Tibial artery (tissue), 4 donors: ENCODE measurements at regions not wholly inside any gene's neighbourhood (a gene's known extent, or its start where the extent isn't known, plus 50 kb on each side); places are given as distances from the start of the nearest gene placed in this dataset.

Source experiments
- DNase-seq, 2 donors: peaks; one replicate each; pipeline ENCODE4 v3.0.0-alpha.2; 2019
- H3K27ac ChIP-seq, 2 donors: fragments of 200-600 bp; sonication (generic) in 1 of 2; 1 replicate in 1 of 2; 2 replicates in 1 of 2; pipeline ENCODE4 v1.5.1; 2018 to 2019; ENCODE audit warnings: mild to moderate bottlenecking in 1 of 2
- H3K27me3 ChIP-seq, 2 donors: fragments of 200-600 bp; sonication (generic) in 1 of 2; one replicate each; pipeline versions ENCODE4 v1.5.1 to v1.6.0; 2016 to 2019
- H3K36me3 ChIP-seq, 3 donors: fragments of 200-600 bp; sonication (generic) in 2 of 3; one replicate each; pipeline ENCODE4 v1.5.1; 2016 to 2019; ENCODE audit warnings: mild to moderate bottlenecking in 2 of 3
- H3K4me1 ChIP-seq, 4 donors: fragments of 200-600 bp; sonication (generic) in 2 of 4; 1 replicate in 3 of 4; 2 replicates in 1 of 4; pipeline ENCODE4 v1.5.1; 2016 to 2019
- H3K4me3 ChIP-seq, 2 donors: fragments of 200-600 bp; sonication (generic) in 1 of 2; 1 replicate in 1 of 2; 2 replicates in 1 of 2; pipeline ENCODE4 v1.5.1; 2018 to 2019; ENCODE audit warnings: mild to moderate bottlenecking in 2 of 2
- H3K9me3 ChIP-seq, 3 donors: fragments of 200-600 bp; sonication (generic) in 1 of 3; one replicate each; pipeline ENCODE4 v1.5.1; 2016 to 2019
- CTCF ChIP-seq, 2 experiments: fragments of 200-600 bp in 1 of 2; fragments of 450-650 bp in 1 of 2; IDR thresholded peaks; one replicate each; pipeline ENCODE4 v1.5.1; 2017 to 2019; ENCODE audit warnings: antibody characterized with exemption in 2 of 2, mild to moderate bottlenecking in 1 of 2, moderate library complexity in 1 of 2
- intact Hi-C: fragments of 100-400 bp; cut with DNase I; formaldehyde crosslinking; loops from one replicate; pipeline ENCODE4 v1.15.0; 2023; ENCODE audit warnings: low total_unique reads

- no peak for TF ChIP-seq CTCF (IDR thresholded peaks at IDR 0.05)
- H3K27me3 ChIP-seq, result no peaks in the 10 kb centered on the region
- no peaks in the 10 kb centered on the region for H3K9me3 ChIP-seq
- DNase-seq, result no peak
- intact Hi-C loops, result no loop called here
- no peaks in the 10 kb centered on the region for H3K36me3 ChIP-seq
- H3K4me1 ChIP-seq, result no peaks in the 10 kb centered on the region
- no peak overlapping the region for H3K27ac ChIP-seq
- H3K4me3 ChIP-seq, result no peak overlapping the region
Measured at GRCh38 chr4:64582492-64582891, 173.2 kb upstream of the TECRL start.

- Histone ChIP-seq H3K36me3 (no peaks in the 10 kb centered on the region), H3K4me1 (no peaks in the 10 kb centered on the region), H3K27ac (no peak overlapping the region), H3K27me3 (no peaks in the 10 kb centered on the region), H3K9me3 (no peaks in the 10 kb centered on the region), H3K4me3 (no peak overlapping the region)
- intact Hi-C loops, result no loop called here
- TF ChIP-seq CTCF (IDR thresholded peaks at IDR 0.05), result no peak
- DNase-seq, result no peak
Measured at GRCh38 chr4:64581422-64581821, 172.2 kb upstream of the TECRL start.

- DNase-seq, result no peak
- TF ChIP-seq CTCF (IDR thresholded peaks at IDR 0.05), result no peak
- H3K4me1 ChIP-seq, result no peaks in the 10 kb centered on the region
- no peaks in the 10 kb centered on the region for H3K9me3 ChIP-seq
- no peak overlapping the region for H3K27ac ChIP-seq
- intact Hi-C loops, result no loop called here
- H3K27me3 ChIP-seq, result no peaks in the 10 kb centered on the region
- H3K4me3 ChIP-seq, result no peak overlapping the region
- no peaks in the 10 kb centered on the region for H3K36me3 ChIP-seq
Measured at GRCh38 chr4:64564126-64564525, 154.9 kb upstream of the TECRL start.

GRCh38 chr4:64559571-64559970, 150.3 kb upstream of the TECRL start:
- no peak for DNase-seq
- H3K27ac ChIP-seq, result no peak overlapping the region
- no peaks in the 10 kb centered on the region for H3K27me3 ChIP-seq
- no peaks in the 10 kb centered on the region for H3K9me3 ChIP-seq
- TF ChIP-seq CTCF (IDR thresholded peaks at IDR 0.05), result no peak
- no peak overlapping the region for H3K4me3 ChIP-seq
- H3K4me1 ChIP-seq, result no peaks in the 10 kb centered on the region
- intact Hi-C loops, result no loop called here
- no peaks in the 10 kb centered on the region for H3K36me3 ChIP-seq

- intact Hi-C loops, result no loop called here
Measured at GRCh38 chr4:64551125-64551524, 141.9 kb upstream of the TECRL start.

More at GRCh38 chr4:64551125-64551524, 141.9 kb upstream of the TECRL start:
- no peak for DNase-seq
- Histone ChIP-seq H3K4me3 (no peak overlapping the region), H3K27ac (no peak overlapping the region), H3K9me3 (no peaks in the 10 kb centered on the region), H3K4me1 (no peaks in the 10 kb centered on the region), H3K36me3 (no peaks in the 10 kb centered on the region), H3K27me3 (no peaks in the 10 kb centered on the region)
- TF ChIP-seq CTCF (IDR thresholded peaks at IDR 0.05), result no peak
